Progenitor cell of endocrine pancreas (in vitro differentiated cells): ENCODE measurements at regions not wholly inside any gene's neighbourhood (a gene's known extent, or its start where the extent isn't known, plus 50 kb on each side); places are given as distances from the start of the nearest gene placed in this dataset.
"Not testable (repeated sequence)": the region's sequence is repeated elsewhere in the genome, so short reads cannot be mapped to it uniquely, and the experiment has no call there.

ENCODE experiments used
- DNase-seq: peaks from one replicate; pipeline ENCODE4 v3.0.0; 2021; ENCODE audit warnings: low spot score; ENCODE audit not compliant: unreplicated experiment
- H3K27ac Mint-ChIP-seq: 2 replicates; pipeline ENCODE4 v1.8.0; 2021; ENCODE audit warnings: mild to moderate bottlenecking, moderate library complexity, mixed read lengths
- H3K27me3 Mint-ChIP-seq: 2 replicates; pipeline ENCODE4 v1.8.0; 2021; ENCODE audit warnings: mixed read lengths
- H3K36me3 Mint-ChIP-seq: 2 replicates; pipeline ENCODE4 v1.8.0; 2022; ENCODE audit warnings: mixed read lengths; ENCODE audit not compliant: insufficient read depth
- H3K4me1 Mint-ChIP-seq: 2 replicates; pipeline ENCODE4 v1.8.0; 2021; ENCODE audit warnings: low read depth, mixed read lengths
- H3K4me3 Mint-ChIP-seq: 2 replicates; pipeline ENCODE4 v1.8.0; 2021; ENCODE audit warnings: low read depth, mild to moderate bottlenecking, moderate library complexity, mixed read lengths
- H3K9me3 Mint-ChIP-seq: 2 replicates; pipeline ENCODE4 v1.8.0; 2021; ENCODE audit warnings: low read depth, mixed read lengths
- CTCF ChIP-seq: fragments of 200-600 bp; sonication (generic); IDR thresholded peaks from one replicate; pipeline ENCODE4 v1.5.0; 2021; ENCODE audit warnings: antibody characterized with exemption, mild to moderate bottlenecking; ENCODE audit not compliant: unreplicated experiment

- TF ChIP-seq CTCF: no peak
- H3K9me3 Mint-ChIP-seq: no peaks in the 10 kb centered on the region
- no peaks in the 10 kb centered on the region for H3K27me3 Mint-ChIP-seq
- H3K4me1 Mint-ChIP-seq: no peaks in the 10 kb centered on the region
- H3K4me3 Mint-ChIP-seq: no peak overlapping the region
- DNase-seq: no peak
- H3K36me3 Mint-ChIP-seq: no peaks in the 10 kb centered on the region
- no peak overlapping the region for H3K27ac Mint-ChIP-seq
Observed at GRCh38 chr10:57336341-57336740, 931.4 kb downstream of the IPMK start.

GRCh38 chr10:57334523-57334922 lies 933.2 kb downstream of the IPMK start:
- TF ChIP-seq CTCF: no peak
- no peaks in the 10 kb centered on the region for H3K4me1 Mint-ChIP-seq
- DNase-seq: no peak
- H3K27ac Mint-ChIP-seq: no peak overlapping the region
- H3K4me3 Mint-ChIP-seq: no peak overlapping the region
- H3K27me3 Mint-ChIP-seq: no peaks in the 10 kb centered on the region
- H3K9me3 Mint-ChIP-seq: no peaks in the 10 kb centered on the region
- H3K36me3 Mint-ChIP-seq: no peaks in the 10 kb centered on the region

GRCh38 chr10:57333880-57334279 lies 933.8 kb downstream of the IPMK start:
- Mint-ChIP-seq H3K4me3 (no peak overlapping the region), H3K27me3 (no peaks in the 10 kb centered on the region), H3K9me3 (no peaks in the 10 kb centered on the region), H3K4me1 (no peaks in the 10 kb centered on the region), H3K27ac (no peak overlapping the region), H3K36me3 (no peaks in the 10 kb centered on the region)
- DNase-seq: no peak
- no peak for TF ChIP-seq CTCF

GRCh38 chr10:57321400-57321854 lies 946.3 kb downstream of the IPMK start:
- DNase-seq, H3K4me1 Mint-ChIP-seq, H3K27me3 Mint-ChIP-seq, H3K4me3 Mint-ChIP-seq, H3K27ac Mint-ChIP-seq, H3K36me3 Mint-ChIP-seq, H3K9me3 Mint-ChIP-seq: not testable (repeated sequence)

- no peaks in the 10 kb centered on the region for H3K27me3 Mint-ChIP-seq
- H3K36me3 Mint-ChIP-seq: no peaks in the 10 kb centered on the region
- DNase-seq: no peak
- no peak for TF ChIP-seq CTCF
- no peaks in the 10 kb centered on the region for H3K4me1 Mint-ChIP-seq
- H3K27ac Mint-ChIP-seq: no peak overlapping the region
- H3K9me3 Mint-ChIP-seq: peaks cover 4% of the 10 kb centered on the region
- H3K4me3 Mint-ChIP-seq: no peak overlapping the region
Observed at GRCh38 chr10:57320416-57320815, 947.3 kb downstream of the IPMK start.

- Mint-ChIP-seq H3K27ac (no peak overlapping the region), H3K4me1 (no peaks in the 10 kb centered on the region), H3K4me3 (no peak overlapping the region), H3K36me3 (no peaks in the 10 kb centered on the region), H3K9me3 (no peaks in the 10 kb centered on the region), H3K27me3 (no peaks in the 10 kb centered on the region)
- TF ChIP-seq CTCF: no peak
- no peak for DNase-seq
Observed at GRCh38 chr10:57314046-57314445, 953.0 kb upstream of the ZWINT start.
